ENCODE measurements at regions not wholly inside any gene's neighbourhood (a gene's known extent, or its start where the extent isn't known, plus 50 kb on each side); places are given as distances from the start of the nearest gene placed in this dataset.

- Histone ChIP-seq H3K27ac (replicated peaks) (no peak overlapping the region), H3K27me3 (ENCODE audit: insufficient read depth, poor library complexity, severe bottlenecking) (no peaks in the 10 kb centered on the region), H3K4me3 (replicated peaks; ENCODE audit: insufficient read depth, low read length) (no peak overlapping the region)
- TF ChIP-seq CTCF (IDR thresholded peaks at IDR 0.05; ENCODE audit: insufficient read depth, low read length) (no peak), GABPA (IDR thresholded peaks at IDR 0.05; ENCODE audit: low read depth) (no peak), REST (IDR thresholded peaks at IDR 0.05; ENCODE audit: insufficient replicate concordance, low read depth) (no peak), SPI1 (IDR thresholded peaks at IDR 0.05; ENCODE audit: borderline replicate concordance, low read depth) (no peak), POLR2AphosphoS5 (IDR thresholded peaks at IDR 0.05; ENCODE audit: low read depth) (no peak)
- no peak for DNase-seq (ENCODE audit: low read depth in 1 of 2, low spot score in 1 of 2)
These were observed 190.8 kb downstream of the AACS start for GRCh38 chr12:125255935-125256633.

- Histone ChIP-seq H3K27me3 (ENCODE audit: insufficient read depth, poor library complexity, severe bottlenecking) (no peaks in the 10 kb centered on the region), H3K4me3 (replicated peaks; ENCODE audit: insufficient read depth, low read length) (no peak overlapping the region), H3K27ac (replicated peaks) (no peak overlapping the region)
- TF ChIP-seq REST (IDR thresholded peaks at IDR 0.05; ENCODE audit: insufficient replicate concordance, low read depth) = no peak
- TF ChIP-seq POLR2AphosphoS5 (IDR thresholded peaks at IDR 0.05; ENCODE audit: low read depth) = no peak
- no peak for TF ChIP-seq GABPA (IDR thresholded peaks at IDR 0.05; ENCODE audit: low read depth)
- no peak for TF ChIP-seq SPI1 (IDR thresholded peaks at IDR 0.05; ENCODE audit: borderline replicate concordance, low read depth)
- no peak for TF ChIP-seq CTCF (IDR thresholded peaks at IDR 0.05; ENCODE audit: insufficient read depth, low read length)
- DNase-seq (ENCODE audit: low read depth in 1 of 2, low spot score in 1 of 2) = no peak
These were observed 191.3 kb downstream of the AACS start for GRCh38 chr12:125256634-125256936.

GRCh38 chr12:125259178-125259867 lies 194.1 kb downstream of the AACS start:
- TF ChIP-seq CTCF (IDR thresholded peaks at IDR 0.05; ENCODE audit: insufficient read depth, low read length) (no peak), POLR2AphosphoS5 (IDR thresholded peaks at IDR 0.05; ENCODE audit: low read depth) (no peak)
- H3K4me3 ChIP-seq (replicated peaks; ENCODE audit: insufficient read depth, low read length) = no peak overlapping the region
- H3K27ac ChIP-seq (replicated peaks) = no peak overlapping the region
- DNase-seq (ENCODE audit: low read depth in 1 of 2, low spot score in 1 of 2) = no peak
- H3K27me3 ChIP-seq (ENCODE audit: insufficient read depth, poor library complexity, severe bottlenecking) = no peaks in the 10 kb centered on the region

Measured in HL-60 (cell line).